ENCODE measurements at regions not wholly inside any gene's neighbourhood (a gene's known extent, or its start where the extent isn't known, plus 50 kb on each side); places are given as distances from the start of the nearest gene placed in this dataset.

DNA sequence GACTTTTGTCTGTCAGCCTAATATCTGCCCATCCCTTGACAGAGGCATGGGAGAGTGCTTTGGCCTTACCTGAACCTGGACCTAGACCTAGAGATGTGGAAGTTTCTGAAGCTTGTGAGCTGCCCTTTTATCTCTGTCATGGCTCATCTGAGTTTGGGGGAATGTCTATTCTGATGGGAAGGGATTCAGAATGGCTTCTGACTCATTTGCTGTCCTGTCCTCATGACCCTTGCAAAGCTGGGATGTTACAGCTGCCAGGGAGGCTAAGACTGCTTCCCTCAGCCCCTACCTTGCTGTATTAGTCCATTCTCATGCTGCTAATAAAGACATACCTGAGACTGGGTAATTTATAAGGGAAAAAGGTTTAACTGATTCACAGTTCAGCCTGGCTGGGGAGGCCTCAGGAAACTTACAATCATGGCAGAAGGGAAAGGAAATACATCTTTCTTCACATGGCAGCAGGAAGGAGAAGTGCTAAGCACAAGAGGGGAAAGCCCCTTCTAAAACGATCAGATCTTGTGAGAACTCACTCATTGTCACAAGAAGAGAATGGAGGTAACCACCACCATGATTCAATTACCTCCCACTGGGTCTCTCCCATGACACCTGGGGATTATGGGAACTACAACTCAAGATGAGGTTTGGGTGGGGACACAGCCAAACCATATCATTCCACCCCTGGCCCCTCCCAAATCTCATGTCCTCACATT is 252.2 kb downstream of the ERMARD start:
- TF ChIP-seq SP1 (IDR thresholded peaks at IDR 0.05; ENCODE audit: low read depth, low read length) (no peak), GTF2F1 (IDR thresholded peaks at IDR 0.05; ENCODE audit: borderline replicate concordance, low read depth, low read length) (no peak), TCF12 (IDR thresholded peaks at IDR 0.05; ENCODE audit: low read depth, low read length) (no peak), CEBPB (IDR thresholded peaks at IDR 0.05; ENCODE audit: low read depth, low read length) (no peak), POLR2A (IDR thresholded peaks at IDR 0.05; ENCODE audit: control extremely low read depth in 1 of 2, low read depth in 2 of 2, low read length in 2 of 2) (no peak), CBX5 (IDR thresholded peaks at IDR 0.05; ENCODE audit: low read depth, low read length) (no peak), CREB1 (IDR thresholded peaks at IDR 0.05) (no peak), TEAD4 (IDR thresholded peaks at IDR 0.05; ENCODE audit: low read depth, low read length) (no peak), RBBP5 (IDR thresholded peaks at IDR 0.05; ENCODE audit: borderline replicate concordance, low read depth, low read length) (no peak), ZNF274 (IDR thresholded peaks at IDR 0.05; ENCODE audit: borderline replicate concordance, extremely low read depth, low read length) (no peak)
- TF ChIP-seq, protein P1, sequence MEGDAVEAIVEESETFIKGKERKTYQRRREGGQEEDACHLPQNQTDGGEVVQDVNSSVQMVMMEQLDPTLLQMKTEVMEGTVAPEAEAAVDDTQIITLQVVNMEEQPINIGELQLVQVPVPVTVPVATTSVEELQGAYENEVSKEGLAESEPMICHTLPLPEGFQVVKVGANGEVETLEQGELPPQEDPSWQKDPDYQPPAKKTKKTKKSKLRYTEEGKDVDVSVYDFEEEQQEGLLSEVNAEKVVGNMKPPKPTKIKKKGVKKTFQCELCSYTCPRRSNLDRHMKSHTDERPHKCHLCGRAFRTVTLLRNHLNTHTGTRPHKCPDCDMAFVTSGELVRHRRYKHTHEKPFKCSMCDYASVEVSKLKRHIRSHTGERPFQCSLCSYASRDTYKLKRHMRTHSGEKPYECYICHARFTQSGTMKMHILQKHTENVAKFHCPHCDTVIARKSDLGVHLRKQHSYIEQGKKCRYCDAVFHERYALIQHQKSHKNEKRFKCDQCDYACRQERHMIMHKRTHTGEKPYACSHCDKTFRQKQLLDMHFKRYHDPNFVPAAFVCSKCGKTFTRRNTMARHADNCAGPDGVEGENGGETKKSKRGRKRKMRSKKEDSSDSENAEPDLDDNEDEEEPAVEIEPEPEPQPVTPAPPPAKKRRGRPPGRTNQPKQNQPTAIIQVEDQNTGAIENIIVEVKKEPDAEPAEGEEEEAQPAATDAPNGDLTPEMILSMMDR (IDR thresholded peaks at IDR 0.05; ENCODE audit: control extremely low read depth in 1 of 3, insufficient read depth in 1 of 3, low read depth in 1 of 3, low read length in 3 of 3) = no peak
- TF ChIP-seq, protein P2, sequence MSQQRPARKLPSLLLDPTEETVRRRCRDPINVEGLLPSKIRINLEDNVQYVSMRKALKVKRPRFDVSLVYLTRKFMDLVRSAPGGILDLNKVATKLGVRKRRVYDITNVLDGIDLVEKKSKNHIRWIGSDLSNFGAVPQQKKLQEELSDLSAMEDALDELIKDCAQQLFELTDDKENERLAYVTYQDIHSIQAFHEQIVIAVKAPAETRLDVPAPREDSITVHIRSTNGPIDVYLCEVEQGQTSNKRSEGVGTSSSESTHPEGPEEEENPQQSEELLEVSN (IDR thresholded peaks at IDR 0.05) = no peak
- TF ChIP-seq, protein P3, sequence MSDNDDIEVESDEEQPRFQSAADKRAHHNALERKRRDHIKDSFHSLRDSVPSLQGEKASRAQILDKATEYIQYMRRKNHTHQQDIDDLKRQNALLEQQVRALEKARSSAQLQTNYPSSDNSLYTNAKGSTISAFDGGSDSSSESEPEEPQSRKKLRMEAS (IDR thresholded peaks at IDR 0.05) = no peak

All from H1 (cell line).